Trophoblast cell (in vitro differentiated cells and primary cell): ENCODE measurements at regions not wholly inside any gene's neighbourhood (a gene's known extent, or its start where the extent isn't known, plus 50 kb on each side); places are given as distances from the start of the nearest gene placed in this dataset.

Experiments
- DNase-seq, 2 donors: peaks; one replicate each; pipeline ENCODE4 v3.0.0-alpha.2; 2016
- H2AFZ ChIP-seq: 2 replicates; pipeline ENCODE4 v1.6.1; 2013; ENCODE audit warnings: low read length, moderate library complexity, mild to moderate bottlenecking; ENCODE audit not compliant: insufficient read depth, poor library complexity
- H2AK5ac ChIP-seq: 2 replicates; pipeline ENCODE4 v1.6.1; 2013; ENCODE audit warnings: mild to moderate bottlenecking, low read length
- H2BK120ac ChIP-seq: 2 replicates; pipeline ENCODE4 v1.6.1; 2013; ENCODE audit warnings: low read length, mild to moderate bottlenecking, moderate library complexity; ENCODE audit not compliant: insufficient read depth, poor library complexity
- H2BK12ac ChIP-seq: 2 replicates; pipeline ENCODE4 v1.6.1; 2013; ENCODE audit warnings: mild to moderate bottlenecking, low read length, moderate library complexity
- H2BK5ac ChIP-seq: 2 replicates; pipeline ENCODE4 v1.6.1; 2013; ENCODE audit warnings: low read length, low read depth, moderate library complexity, mild to moderate bottlenecking; ENCODE audit not compliant: poor library complexity
- H3K14ac ChIP-seq: 2 replicates; pipeline ENCODE4 v1.6.1; 2013; ENCODE audit warnings: mild to moderate bottlenecking, low read length
- H3K18ac ChIP-seq: 2 replicates; pipeline ENCODE4 v1.6.1; 2013; ENCODE audit warnings: mild to moderate bottlenecking, low read length
- H3K23ac ChIP-seq: 2 replicates; pipeline ENCODE4 v1.6.1; 2013; ENCODE audit warnings: low read length
- H3K27ac ChIP-seq: 2 replicates; pipeline ENCODE4 v1.5.1; 2013; ENCODE audit warnings: low read depth, mild to moderate bottlenecking, inconsistent platforms, low read length, moderate library complexity
- H3K27me3 ChIP-seq: 2 replicates; pipeline ENCODE4 v1.6.1; 2013; ENCODE audit warnings: inconsistent platforms, mild to moderate bottlenecking, low read length, moderate library complexity; ENCODE audit not compliant: insufficient read depth
- H3K36me3 ChIP-seq, 2 experiments: 1 replicate in 1 of 2; 2 replicates in 1 of 2; pipeline ENCODE4 v1.6.1; 2013; ENCODE audit warnings: low read length in 2 of 2, mild to moderate bottlenecking in 2 of 2, moderate library complexity in 1 of 2; ENCODE audit not compliant: insufficient read depth in 2 of 2, control insufficient read depth in 1 of 2
- H3K4ac ChIP-seq: 2 replicates; pipeline ENCODE4 v1.6.1; 2013; ENCODE audit warnings: low read depth, mild to moderate bottlenecking, low read length, moderate library complexity
- H3K4me1 ChIP-seq, 2 experiments: 1 replicate in 1 of 2; 2 replicates in 1 of 2; pipeline ENCODE4 v1.6.1; 2013; ENCODE audit warnings: low read length in 2 of 2, mild to moderate bottlenecking in 2 of 2, moderate library complexity in 1 of 2; ENCODE audit not compliant: insufficient read depth in 2 of 2, control insufficient read depth in 1 of 2
- H3K4me2 ChIP-seq: 2 replicates; pipeline ENCODE4 v1.6.1; 2013; ENCODE audit warnings: inconsistent platforms, mild to moderate bottlenecking, low read length, moderate library complexity
- H3K4me3 ChIP-seq: 2 replicates; pipeline ENCODE4 v1.5.1; 2013; ENCODE audit warnings: mild to moderate bottlenecking, low read depth, low read length, inconsistent platforms
- H3K79me1 ChIP-seq: one replicate; pipeline ENCODE4 v1.6.1; 2013; ENCODE audit warnings: low read length
- H3K79me2 ChIP-seq: 2 replicates; pipeline ENCODE4 v1.6.1; 2013; ENCODE audit warnings: low read length, mild to moderate bottlenecking; ENCODE audit not compliant: control insufficient read depth, insufficient read depth, poor library complexity
- H3K9ac ChIP-seq: 2 replicates; pipeline ENCODE4 v1.6.1; 2013; ENCODE audit warnings: mild to moderate bottlenecking, low read length
- H3K9me3 ChIP-seq: 2 replicates; pipeline ENCODE4 v1.6.1; 2013; ENCODE audit warnings: low read depth, mild to moderate bottlenecking, control low read depth, inconsistent platforms, low read length; ENCODE audit not compliant: insufficient read depth
- H4K12ac ChIP-seq: 2 replicates; pipeline ENCODE4 v1.6.1; 2013; ENCODE audit warnings: low read depth, mild to moderate bottlenecking, low read length, moderate library complexity
- H4K8ac ChIP-seq: 2 replicates; pipeline ENCODE4 v1.6.1; 2013; ENCODE audit warnings: low read depth, mild to moderate bottlenecking, low read length, moderate library complexity
- H4K91ac ChIP-seq: one replicate; pipeline ENCODE4 v1.6.1; 2013; ENCODE audit warnings: low read depth, mild to moderate bottlenecking, low read length, moderate library complexity
- WGBS: extraction: QIAGEN DNeasy Blood & Tissue Kit; methylation state at CpG from one replicate; pipeline ENCODE4 v1.1.7; 2013; ENCODE audit warnings: missing lambda C conversion rate; ENCODE audit not compliant: insufficient read length, insufficient coverage; ENCODE audit errors: extremely low coverage; 5-methylcytosine and 5-hydroxymethylcytosine counted together

DNA sequence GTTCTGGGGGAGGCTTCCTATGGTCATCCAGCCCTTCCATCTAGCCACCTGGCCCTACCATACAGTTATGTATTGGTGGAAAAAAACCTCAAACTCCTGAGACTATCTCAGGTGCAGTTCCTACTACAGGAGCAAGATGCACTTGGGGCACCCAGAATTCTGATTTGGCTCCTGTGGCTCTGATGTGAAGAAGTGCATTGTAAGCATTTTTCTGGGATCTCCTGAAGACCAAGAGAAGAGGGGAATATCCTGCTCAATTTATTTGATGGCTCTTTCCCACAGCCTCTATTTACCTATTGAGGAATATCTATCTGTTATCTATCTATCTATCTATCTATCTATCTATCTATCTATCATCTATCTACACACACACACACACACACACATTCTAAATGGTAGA, 1981.5 kb downstream of the TP53TG3F start:
- Histone ChIP-seq H4K12ac (no peak overlapping the region), H3K4me1 (no peaks in the 10 kb centered on the region), H3K4me2 (no peak overlapping the region), H2AK5ac (no peak overlapping the region), H2AFZ (no peak overlapping the region), H3K36me3 (no peaks in the 10 kb centered on the region), H3K4ac (no peak overlapping the region), H3K27ac (no peak overlapping the region), H3K79me2 (no peaks in the 10 kb centered on the region), H3K23ac (no peak overlapping the region), H3K14ac (no peak overlapping the region), H2BK5ac (no peak overlapping the region), H3K79me1 (no peaks in the 10 kb centered on the region), H3K4me3 (no peak overlapping the region), H4K8ac (no peak overlapping the region), H4K91ac (no peak overlapping the region), H3K9ac (no peak overlapping the region), H2BK12ac (no peak overlapping the region), H3K18ac (no peak overlapping the region), H3K9me3 (peaks cover 23% of the 10 kb centered on the region), H3K27me3 (no peaks in the 10 kb centered on the region), H2BK120ac (no peak overlapping the region)
- DNase-seq, result no peak

DNA sequence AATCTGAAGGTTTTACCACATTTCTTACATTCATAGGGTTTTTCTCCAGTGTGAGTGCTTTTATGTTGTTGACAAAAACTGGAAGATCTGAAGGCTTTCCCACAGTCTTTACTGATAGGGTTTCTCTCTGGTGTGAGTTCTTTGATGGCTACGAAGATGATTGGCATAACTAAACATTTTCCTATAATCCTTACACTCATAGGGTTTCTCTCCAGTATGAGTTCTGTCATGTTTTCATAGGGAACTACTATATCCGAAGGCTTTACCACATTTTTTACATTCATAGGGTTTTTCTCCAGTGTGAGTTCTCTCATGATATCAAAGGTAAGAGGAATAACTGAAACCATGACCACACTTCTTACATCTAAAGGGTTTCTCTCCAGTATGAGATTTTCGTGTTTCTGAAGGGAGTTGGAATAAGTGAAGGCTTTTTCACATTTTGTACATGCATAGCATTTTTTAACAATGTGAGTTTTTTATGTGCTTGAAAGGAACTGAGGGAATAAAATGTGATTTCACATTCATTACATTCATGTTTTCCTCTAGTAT, 1987.7 kb downstream of the TP53TG3F start:
- Histone ChIP-seq H3K4me2 (no peak overlapping the region), H2BK5ac (no peak overlapping the region), H3K79me1 (no peaks in the 10 kb centered on the region), H4K8ac (no peak overlapping the region), H2BK12ac (no peak overlapping the region), H3K4me1 (no peaks in the 10 kb centered on the region), H3K27ac (no peak overlapping the region), H3K9me3 (peaks cover 26% of the 10 kb centered on the region), H4K91ac (no peak overlapping the region), H3K23ac (no peak overlapping the region), H3K9ac (no peak overlapping the region), H2AK5ac (no peak overlapping the region), H3K79me2 (no peaks in the 10 kb centered on the region), H3K36me3 (no peaks in the 10 kb centered on the region), H2BK120ac (no peak overlapping the region), H3K18ac (no peak overlapping the region), H3K27me3 (no peaks in the 10 kb centered on the region), H3K4me3 (no peak overlapping the region), H4K12ac (no peak overlapping the region), H3K4ac (no peak overlapping the region), H3K14ac (no peak overlapping the region), H2AFZ (no peak overlapping the region)
- no CpG with 5 or more reads among the region's 3 CpGs for WGBS
- no peak for DNase-seq

DNA sequence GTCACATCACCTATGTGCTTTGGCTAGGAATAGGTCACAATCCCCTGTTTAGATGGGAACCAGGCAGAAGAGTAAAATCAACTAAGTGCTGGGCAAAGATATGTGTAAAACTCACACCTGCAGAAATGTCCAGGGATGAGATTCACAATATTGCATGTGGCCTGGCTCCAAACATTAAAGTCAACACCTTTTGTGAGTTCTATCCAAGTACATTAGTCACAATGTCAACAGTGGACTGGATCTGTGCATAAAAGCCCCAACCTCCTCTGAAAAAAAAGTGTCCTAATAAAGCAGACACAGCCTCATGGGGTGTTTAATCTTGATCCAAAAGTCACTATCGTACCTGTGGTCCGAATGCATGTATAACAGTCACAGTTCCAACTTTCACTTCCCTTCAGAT, 1990.3 kb downstream of the TP53TG3F start:
- H3K36me3 ChIP-seq, result no peaks in the 10 kb centered on the region
- H3K9ac ChIP-seq, result no peak overlapping the region
- H3K4ac ChIP-seq, result no peak overlapping the region
- no peak overlapping the region for H3K14ac ChIP-seq
- no peak overlapping the region for H3K18ac ChIP-seq
- no peak overlapping the region for H3K4me3 ChIP-seq
- no peak for DNase-seq
- no peaks in the 10 kb centered on the region for H3K79me1 ChIP-seq
- H4K8ac ChIP-seq, result no peak overlapping the region
- H3K4me1 ChIP-seq, result no peaks in the 10 kb centered on the region
- H2AFZ ChIP-seq, result no peak overlapping the region
- no peak overlapping the region for H4K12ac ChIP-seq
- H3K27ac ChIP-seq, result no peak overlapping the region
- no peak overlapping the region for H2BK12ac ChIP-seq
- H2AK5ac ChIP-seq, result no peak overlapping the region
- no peaks in the 10 kb centered on the region for H3K79me2 ChIP-seq
- H4K91ac ChIP-seq, result no peak overlapping the region
- H2BK5ac ChIP-seq, result no peak overlapping the region
- H2BK120ac ChIP-seq, result no peak overlapping the region
- H3K23ac ChIP-seq, result no peak overlapping the region
- no peak overlapping the region for H3K4me2 ChIP-seq
- no CpG with 5 or more reads among the region's 2 CpGs for WGBS
- no peaks in the 10 kb centered on the region for H3K27me3 ChIP-seq
- H3K9me3 ChIP-seq, result peaks cover 39% of the 10 kb centered on the region

DNA sequence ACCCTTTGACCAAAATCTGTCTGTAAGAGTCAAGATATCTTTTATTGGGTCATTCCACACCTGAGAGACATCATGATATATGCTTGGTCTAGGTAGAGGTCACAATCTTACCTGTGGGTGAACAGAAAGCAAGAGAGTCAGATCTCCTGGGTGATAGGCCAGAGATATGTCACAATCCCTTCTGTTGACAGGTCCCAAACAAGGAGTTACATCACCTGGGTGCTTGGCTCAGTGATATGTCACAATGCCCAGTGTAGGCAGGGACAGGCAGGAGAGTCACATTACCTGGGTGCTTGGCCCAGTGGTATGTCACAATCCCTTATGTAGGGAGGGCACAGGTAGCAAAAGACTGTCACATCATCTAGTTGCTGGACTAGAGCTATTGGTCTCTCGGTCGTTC, 1991.2 kb downstream of the TP53TG3F start:
- no peak overlapping the region for H3K23ac ChIP-seq
- H3K36me3 ChIP-seq, result no peaks in the 10 kb centered on the region
- H2BK120ac ChIP-seq, result no peak overlapping the region
- no peak overlapping the region for H2AK5ac ChIP-seq
- H3K4me2 ChIP-seq, result no peak overlapping the region
- no peak overlapping the region for H3K18ac ChIP-seq
- H3K79me2 ChIP-seq, result no peaks in the 10 kb centered on the region
- H3K4me3 ChIP-seq, result no peak overlapping the region
- no peak overlapping the region for H4K91ac ChIP-seq
- no peaks in the 10 kb centered on the region for H3K4me1 ChIP-seq
- H3K4ac ChIP-seq, result no peak overlapping the region
- H2BK5ac ChIP-seq, result no peak overlapping the region
- H3K27me3 ChIP-seq, result no peaks in the 10 kb centered on the region
- H4K12ac ChIP-seq, result no peak overlapping the region
- peaks cover 48% of the 10 kb centered on the region for H3K9me3 ChIP-seq
- no peaks in the 10 kb centered on the region for H3K79me1 ChIP-seq
- no peak overlapping the region for H3K27ac ChIP-seq
- H4K8ac ChIP-seq, result no peak overlapping the region
- no peak overlapping the region for H2BK12ac ChIP-seq
- DNase-seq, result no peak
- H3K14ac ChIP-seq, result no peak overlapping the region
- WGBS, result no CpG with 5 or more reads among the region's 2 CpGs
- H2AFZ ChIP-seq, result no peak overlapping the region
- H3K9ac ChIP-seq, result no peak overlapping the region
